Fibroblast of the aortic adventitia (primary cell): ENCODE measurements at regions not wholly inside any gene's neighbourhood (a gene's known extent, or its start where the extent isn't known, plus 50 kb on each side); places are given as distances from the start of the nearest gene placed in this dataset.

Experiments
- DNase-seq: peaks from one replicate; pipeline ENCODE4 v3.0.0-alpha.2; 2010; ENCODE audit warnings: low read depth
- H3K4me3 ChIP-seq: 2 replicates; pipeline ENCODE4 v1.5.1; 2011; ENCODE audit warnings: low read depth, mild to moderate bottlenecking, control low read depth, low read length, moderate library complexity
- TF ChIP-seq, protein P1 (sequence below): IDR thresholded peaks from 2 replicates; pipeline ENCODE4 v1.5.1; 2011; ENCODE audit warnings: mild to moderate bottlenecking, low read length, control low read depth, inconsistent platforms; ENCODE audit not compliant: insufficient read depth

DNA sequence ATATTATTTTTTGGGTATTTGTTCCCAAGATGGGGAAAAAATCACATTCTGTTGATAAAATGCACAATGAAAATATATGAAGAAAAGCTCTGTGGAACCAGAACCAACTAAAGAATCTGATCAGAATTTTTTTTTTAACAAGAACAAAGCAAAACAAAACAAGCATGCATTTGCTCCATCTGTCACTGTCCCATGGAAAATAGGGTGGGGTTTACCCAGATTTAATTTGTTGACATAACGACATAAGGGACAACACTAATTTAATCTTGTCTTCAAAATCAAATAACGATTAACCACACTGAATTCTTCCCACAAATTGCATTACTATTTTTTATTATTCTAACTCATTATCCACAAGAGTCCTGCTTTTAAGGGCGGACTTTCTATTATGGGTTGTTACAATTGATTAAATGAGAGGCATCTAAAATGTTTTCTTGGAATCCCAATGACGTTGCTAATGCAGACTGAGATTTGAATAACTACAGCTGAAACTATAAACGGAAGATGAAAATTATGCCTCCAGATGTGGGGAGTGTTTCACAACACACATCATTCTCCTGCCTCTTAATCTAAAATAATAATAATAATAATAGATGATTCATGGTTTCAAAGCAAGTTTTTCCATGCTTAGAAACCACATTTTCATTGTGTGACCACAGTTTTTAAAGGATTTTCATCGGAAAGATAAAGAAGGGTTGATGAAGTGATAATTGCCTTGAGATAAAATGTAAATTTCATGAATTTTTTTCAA lies 307.0 kb upstream of the CPEB2 start:
- TF ChIP-seq, protein P1, sequence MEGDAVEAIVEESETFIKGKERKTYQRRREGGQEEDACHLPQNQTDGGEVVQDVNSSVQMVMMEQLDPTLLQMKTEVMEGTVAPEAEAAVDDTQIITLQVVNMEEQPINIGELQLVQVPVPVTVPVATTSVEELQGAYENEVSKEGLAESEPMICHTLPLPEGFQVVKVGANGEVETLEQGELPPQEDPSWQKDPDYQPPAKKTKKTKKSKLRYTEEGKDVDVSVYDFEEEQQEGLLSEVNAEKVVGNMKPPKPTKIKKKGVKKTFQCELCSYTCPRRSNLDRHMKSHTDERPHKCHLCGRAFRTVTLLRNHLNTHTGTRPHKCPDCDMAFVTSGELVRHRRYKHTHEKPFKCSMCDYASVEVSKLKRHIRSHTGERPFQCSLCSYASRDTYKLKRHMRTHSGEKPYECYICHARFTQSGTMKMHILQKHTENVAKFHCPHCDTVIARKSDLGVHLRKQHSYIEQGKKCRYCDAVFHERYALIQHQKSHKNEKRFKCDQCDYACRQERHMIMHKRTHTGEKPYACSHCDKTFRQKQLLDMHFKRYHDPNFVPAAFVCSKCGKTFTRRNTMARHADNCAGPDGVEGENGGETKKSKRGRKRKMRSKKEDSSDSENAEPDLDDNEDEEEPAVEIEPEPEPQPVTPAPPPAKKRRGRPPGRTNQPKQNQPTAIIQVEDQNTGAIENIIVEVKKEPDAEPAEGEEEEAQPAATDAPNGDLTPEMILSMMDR = no peak
- peak; percentile 13 for DNase-seq

DNA sequence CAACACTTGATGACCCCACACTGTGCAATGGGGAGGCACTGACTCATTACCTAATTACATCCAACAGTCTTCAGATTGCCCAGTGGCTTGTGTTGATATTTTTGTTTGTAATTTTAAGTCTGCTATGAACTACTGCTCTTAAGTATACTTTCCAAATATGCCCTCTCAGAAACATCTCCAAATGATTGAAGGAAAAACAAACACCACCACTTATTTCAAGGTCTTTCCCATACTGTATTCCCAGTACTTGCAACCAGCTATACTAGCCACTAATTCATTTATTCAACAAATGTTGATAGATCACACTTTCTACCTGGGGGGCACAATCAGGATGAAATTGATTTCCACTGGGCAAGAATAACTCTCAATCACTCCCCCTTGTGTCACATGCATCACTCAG lies 302.2 kb upstream of the CPEB2 start:
- DNase-seq = no peak
- TF ChIP-seq, protein P1 = no peak
- H3K4me3 ChIP-seq = no peak overlapping the region

More for the DNA sequence above, 307.0 kb upstream of the CPEB2 start:
- H3K4me3 ChIP-seq = no peak overlapping the region

DNA sequence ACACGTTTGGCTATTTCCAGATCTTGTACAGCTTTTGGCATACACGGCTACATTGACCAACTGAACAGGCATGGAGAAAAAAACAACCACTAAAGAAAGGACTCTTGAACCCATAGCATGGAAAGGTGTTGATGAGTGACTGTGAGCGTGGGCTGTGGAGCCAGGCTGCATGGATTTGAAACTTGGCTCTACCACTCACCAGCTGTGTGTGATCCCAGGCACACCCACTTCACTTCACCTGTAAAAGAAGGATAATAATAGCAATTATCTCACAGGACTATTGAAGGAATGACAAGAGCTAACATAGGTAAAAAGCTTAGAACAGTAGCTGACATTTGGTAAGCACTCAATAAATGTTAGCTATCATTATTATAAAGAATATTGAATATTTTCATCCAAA lies 301.7 kb upstream of the CPEB2 start:
- H3K4me3 ChIP-seq = no peak overlapping the region
- TF ChIP-seq, protein P1 = no peak
- DNase-seq = no peak

DNA sequence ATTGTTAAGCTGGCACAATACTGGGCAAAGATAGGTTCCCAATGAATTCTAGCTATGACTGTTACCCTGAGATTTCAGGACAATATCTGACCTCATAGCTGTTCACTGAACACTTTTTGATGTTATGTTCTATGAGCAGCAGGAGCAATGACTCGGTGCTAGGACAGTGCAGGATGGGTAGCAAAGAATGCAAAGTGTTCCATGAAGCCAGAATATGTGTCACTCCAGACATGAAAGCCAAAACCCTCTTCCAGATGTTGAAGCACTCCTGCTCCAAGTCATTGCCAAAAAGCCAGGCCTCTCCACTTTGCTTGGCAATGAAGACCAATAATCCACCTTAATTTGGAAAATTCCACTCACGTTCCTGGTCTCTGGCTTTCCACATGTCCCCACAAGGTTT lies 300.9 kb upstream of the CPEB2 start:
- H3K4me3 ChIP-seq = no peak overlapping the region
- DNase-seq = peak; percentile 4
- TF ChIP-seq, protein P1 = no peak

DNA sequence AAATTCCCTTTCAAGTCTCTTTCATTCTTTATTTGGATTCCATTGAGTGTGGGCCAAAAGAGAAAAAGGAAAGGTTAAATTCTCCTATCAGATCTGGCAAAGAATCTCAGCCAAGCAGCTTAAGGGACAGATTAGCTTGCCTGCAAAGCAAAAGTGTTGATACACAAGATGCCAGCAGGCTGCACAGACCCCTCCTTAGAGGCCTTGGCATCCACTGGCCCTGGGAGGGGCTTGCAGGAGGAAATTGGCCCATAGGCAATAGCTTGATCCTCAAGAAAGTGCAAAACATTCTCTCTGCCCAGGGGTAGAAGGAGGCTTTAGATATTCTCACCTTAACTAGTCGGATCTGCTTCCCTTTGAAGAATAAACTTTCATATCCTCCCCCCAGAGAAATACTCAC lies 300.4 kb upstream of the CPEB2 start:
- DNase-seq = peak; percentile 35
- TF ChIP-seq, protein P1 = no peak

DNA sequence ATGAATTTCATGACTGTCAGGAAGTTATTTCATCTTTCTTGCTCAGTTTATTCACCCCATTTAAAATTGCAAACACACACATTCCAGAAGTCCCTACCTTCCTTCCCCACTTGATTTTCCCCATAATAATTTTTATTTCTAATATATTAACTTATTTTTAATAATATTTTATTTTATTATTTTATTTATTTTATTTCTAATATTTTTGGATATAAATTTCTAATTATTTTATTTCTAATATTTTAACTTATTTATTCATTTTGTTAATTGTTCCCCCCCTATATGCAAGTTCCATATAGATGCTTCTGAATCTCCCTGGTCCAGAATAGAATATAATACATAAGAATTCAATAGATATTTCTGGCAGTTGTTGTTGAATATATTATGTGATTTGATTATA lies 293.7 kb upstream of the CPEB2 start:
- no peak overlapping the region for H3K4me3 ChIP-seq
- TF ChIP-seq, protein P1 = no peak
- no peak for DNase-seq

More for the DNA sequence above, 300.4 kb upstream of the CPEB2 start:
- no peak overlapping the region for H3K4me3 ChIP-seq

DNA sequence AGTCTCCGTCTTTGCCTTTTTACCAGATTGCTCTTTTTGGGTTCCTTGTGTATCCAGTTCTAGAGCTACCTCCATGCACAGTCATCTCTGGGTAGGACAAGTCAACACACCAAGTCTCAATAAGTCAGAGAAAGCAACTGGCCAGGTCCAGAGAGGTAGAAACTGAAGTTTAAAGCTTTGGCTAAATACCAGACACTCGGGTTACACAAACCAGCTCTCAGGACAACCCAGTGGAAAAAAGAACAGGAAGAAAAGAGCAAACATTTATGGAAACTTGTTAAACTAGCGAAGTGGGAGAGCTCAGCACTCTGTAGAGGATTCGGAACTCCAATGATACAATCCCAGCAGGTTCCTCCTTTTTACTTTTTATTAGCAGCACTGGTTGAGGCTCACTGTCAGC lies 291.0 kb upstream of the CPEB2 start:
- H3K4me3 ChIP-seq = no peak overlapping the region
- TF ChIP-seq, protein P1 = no peak
- DNase-seq = no peak
